ENCODE measurements at regions not wholly inside any gene's neighbourhood (a gene's known extent, or its start where the extent isn't known, plus 50 kb on each side); places are given as distances from the start of the nearest gene placed in this dataset.

DNA sequence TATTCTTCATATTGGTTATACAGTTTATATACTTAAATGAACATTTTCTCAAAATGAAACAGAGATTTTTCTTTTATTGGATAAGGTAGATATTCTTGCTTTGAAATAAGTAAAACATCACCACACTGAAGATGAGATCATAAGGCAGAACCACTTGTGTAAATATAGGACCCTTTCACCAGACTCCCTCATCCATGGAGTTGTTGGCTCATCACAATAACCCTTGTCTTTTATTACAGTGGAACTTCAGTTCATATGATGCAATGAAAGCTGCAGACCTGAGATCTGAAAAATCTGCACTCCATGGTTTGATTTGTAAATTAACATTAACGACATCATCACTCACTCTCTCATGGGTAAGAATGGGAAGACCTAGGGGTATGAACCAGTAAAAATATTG lies 51.9 kb upstream of the DBX2 start:
- Mint-ChIP-seq H3K27me3 (peaks cover 15% of the 10 kb centered on the region), H3K27ac (no peak overlapping the region), H3K4me3 (no peak overlapping the region), H3K36me3 (ENCODE audit: low read depth) (no peaks in the 10 kb centered on the region), H3K9me3 (ENCODE audit: low read depth) (no peaks in the 10 kb centered on the region), H3K4me1 (no peaks in the 10 kb centered on the region)
- DNase-seq (no peak), ATAC-seq (no peak)
- intact Hi-C loops (cut with DNase I, micrococcal nuclease), result no loop called here
- CTCF ChIA-PET, result interaction anchor here (1.0 to 1.3 kb wide), 2 partner anchors 9 kb away, joined by 3 read pairs; no protein-coding TSS in a partner anchor
- POLR2A ChIA-PET, result no interaction called here

DNA sequence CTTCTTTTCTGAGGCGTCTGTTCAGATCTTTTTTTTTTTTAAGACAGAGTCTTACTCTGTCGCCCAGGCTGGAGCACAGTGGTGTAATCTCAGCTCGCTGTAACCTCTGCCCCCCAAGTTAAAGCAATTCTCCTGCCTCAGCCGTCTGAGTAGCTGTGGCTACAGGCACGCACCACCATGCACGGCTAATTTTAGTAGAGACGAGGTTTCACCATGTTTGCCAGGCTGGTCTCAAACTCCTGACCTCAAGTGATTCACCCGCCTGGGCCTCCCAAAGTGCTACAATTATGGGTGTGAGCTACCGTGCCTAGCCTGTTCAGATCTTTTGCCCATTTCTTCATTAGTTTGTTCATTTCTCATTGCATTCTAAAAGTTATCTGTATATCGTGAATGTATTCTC lies 55.1 kb upstream of the DBX2 start:
- no peak for ATAC-seq
- Mint-ChIP-seq H3K27ac (no peak overlapping the region), H3K4me3 (no peak overlapping the region), H3K36me3 (ENCODE audit: low read depth) (no peaks in the 10 kb centered on the region), H3K9me3 (ENCODE audit: low read depth) (no peaks in the 10 kb centered on the region), H3K27me3 (peaks cover 6% of the 10 kb centered on the region), H3K4me1 (no peaks in the 10 kb centered on the region)
- intact Hi-C loops (cut with DNase I, micrococcal nuclease), result no loop called here
- POLR2A ChIA-PET, result no interaction called here
- no peak for DNase-seq
- CTCF ChIA-PET, result interaction anchor here (0.6 kb wide), 2 partner anchors 9 to 18 kb away, joined by 3 to 4 read pairs; no protein-coding TSS in a partner anchor

DNA sequence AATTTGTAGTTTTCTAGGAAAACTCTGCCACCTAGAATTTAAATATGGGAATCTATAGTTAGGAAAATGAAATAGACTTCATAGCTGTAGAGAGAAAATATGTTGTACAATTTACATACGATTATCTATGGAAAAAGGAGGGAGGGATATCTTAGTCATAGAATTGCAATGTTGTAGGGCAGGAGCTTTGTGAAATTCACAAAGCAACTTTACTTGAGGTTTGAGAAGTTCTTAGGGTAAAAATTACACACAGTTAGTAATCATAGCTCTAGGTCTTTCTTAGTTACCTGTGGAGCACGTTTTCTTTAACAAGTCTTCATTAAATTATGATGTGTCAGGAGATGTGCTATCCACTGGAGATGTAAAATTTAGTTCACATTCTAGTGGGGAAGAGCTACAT lies 61.4 kb upstream of the DBX2 start:
- Mint-ChIP-seq H3K27ac (no peak overlapping the region), H3K4me3 (no peak overlapping the region), H3K9me3 (ENCODE audit: low read depth) (no peaks in the 10 kb centered on the region), H3K36me3 (ENCODE audit: low read depth) (no peaks in the 10 kb centered on the region), H3K4me1 (no peaks in the 10 kb centered on the region), H3K27me3 (peaks cover 5% of the 10 kb centered on the region)
- DNase-seq (no peak), ATAC-seq (no peak)
- intact Hi-C loops (cut with DNase I, micrococcal nuclease), result no loop called here
- ChIA-PET CTCF (interaction anchor here (0.8 to 1.5 kb wide), 2 partner anchors 10 to 386 kb away, joined by 3 read pairs; no protein-coding TSS in a partner anchor), POLR2A (no interaction called here)

DNA sequence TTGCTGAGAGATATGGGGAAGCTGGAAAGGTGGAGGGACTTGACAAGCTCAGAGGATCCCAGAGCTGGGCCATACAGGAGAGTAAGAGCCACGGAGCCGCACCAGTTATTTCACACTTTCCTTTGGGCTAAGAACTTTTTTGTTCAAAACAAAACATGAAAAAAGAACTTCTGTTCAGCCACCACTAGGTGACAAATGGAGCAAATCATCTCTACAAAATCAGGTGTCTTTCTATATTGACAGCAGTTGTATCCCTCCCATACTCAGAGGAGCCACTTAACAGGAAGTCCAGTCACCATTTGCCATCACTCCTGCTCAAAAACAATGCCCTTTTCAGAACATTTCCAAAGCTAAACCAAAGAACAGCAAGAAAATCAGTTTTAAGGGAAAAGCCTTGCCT lies 70.3 kb upstream of the DBX2 start:
- ChIA-PET POLR2A (no interaction called here), CTCF (interaction anchor here (0.6 to 1.6 kb wide), 2 partner anchors 11 to 62 kb away, joined by 3 to 4 read pairs; no protein-coding TSS in a partner anchor)
- DNase-seq (no peak), ATAC-seq (no peak)
- Mint-ChIP-seq H3K27me3 (no peaks in the 10 kb centered on the region), H3K36me3 (ENCODE audit: low read depth) (no peaks in the 10 kb centered on the region), H3K4me3 (no peak overlapping the region), H3K4me1 (no peaks in the 10 kb centered on the region), H3K9me3 (ENCODE audit: low read depth) (no peaks in the 10 kb centered on the region), H3K27ac (no peak overlapping the region)
- intact Hi-C loops (cut with DNase I, micrococcal nuclease), result no loop called here

DNA sequence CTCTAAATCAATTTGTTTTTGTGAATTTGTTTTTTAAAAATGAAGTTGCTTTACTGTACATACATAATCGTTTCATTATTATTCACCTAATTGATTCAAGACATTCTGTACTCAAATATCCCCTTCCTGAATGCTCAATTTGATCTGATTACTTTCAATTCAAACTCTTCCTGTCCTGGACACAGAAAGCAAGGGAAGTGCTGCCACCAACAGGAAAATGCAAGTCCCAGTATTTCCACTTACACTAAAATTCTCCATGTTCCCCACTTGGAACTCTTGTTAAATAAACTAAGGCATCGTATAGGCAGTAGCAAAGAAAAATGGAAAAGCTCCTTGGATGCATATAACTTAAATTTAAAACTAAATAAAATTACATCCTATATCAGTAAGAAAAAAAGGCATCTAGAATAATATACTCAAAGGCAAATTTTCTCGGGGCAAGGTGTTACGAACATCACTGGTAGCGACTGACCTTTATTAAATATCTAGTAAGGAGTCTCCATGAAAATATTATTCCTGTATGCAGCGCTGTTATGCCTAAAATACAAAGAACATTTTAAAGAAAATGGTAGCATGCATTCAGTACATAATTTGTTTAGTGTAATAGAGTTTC lies 72.0 kb upstream of the DBX2 start:
- ATAC-seq (no peak), DNase-seq (no peak)
- Mint-ChIP-seq H3K4me3 (no peak overlapping the region), H3K27ac (no peak overlapping the region), H3K4me1 (no peaks in the 10 kb centered on the region), H3K27me3 (peaks cover 4% of the 10 kb centered on the region), H3K36me3 (ENCODE audit: low read depth) (no peaks in the 10 kb centered on the region), H3K9me3 (ENCODE audit: low read depth) (no peaks in the 10 kb centered on the region)
- ChIA-PET POLR2A (no interaction called here), CTCF (interaction anchor here (0.6 to 0.7 kb wide), 2 partner anchors 110 to 605 kb away, joined by 3 to 4 read pairs; no protein-coding TSS in a partner anchor)
- intact Hi-C loops (cut with DNase I, micrococcal nuclease), result no loop called here

DNA sequence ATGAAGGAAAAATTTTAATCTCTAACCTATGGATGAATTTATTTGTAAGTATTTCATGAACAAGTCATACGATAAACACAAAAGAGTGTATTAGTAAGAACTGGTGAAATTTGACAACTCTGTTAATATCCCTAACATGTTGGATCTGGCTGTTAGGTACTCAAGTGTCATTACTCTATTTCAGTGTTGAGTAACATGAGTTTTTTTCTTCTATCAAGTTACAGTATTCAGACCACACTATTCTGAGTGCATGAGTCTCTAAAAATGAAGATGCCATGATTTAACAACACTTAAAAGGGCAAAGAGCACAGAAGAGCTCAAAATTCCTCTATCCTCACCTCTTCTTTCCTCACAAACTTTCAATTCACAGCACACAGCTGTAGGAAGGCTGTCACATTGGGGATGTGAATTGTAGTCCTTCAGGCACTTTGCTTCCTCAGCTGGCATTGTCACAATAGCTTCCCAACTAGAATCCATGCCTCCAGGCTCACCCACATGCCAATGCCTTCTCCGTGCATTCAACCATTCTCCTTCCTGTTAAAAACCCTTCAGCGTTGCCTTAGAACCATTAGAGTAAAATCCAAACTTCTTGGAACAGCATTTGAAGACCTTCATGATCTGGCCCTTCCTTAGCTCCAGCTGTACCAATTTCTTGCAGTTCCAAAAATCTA lies 73.7 kb upstream of the DBX2 start:
- no peak for DNase-seq
- Mint-ChIP-seq H3K36me3 (ENCODE audit: low read depth) (no peaks in the 10 kb centered on the region), H3K4me1 (no peaks in the 10 kb centered on the region), H3K27ac (no peak overlapping the region), H3K4me3 (no peak overlapping the region), H3K9me3 (ENCODE audit: low read depth) (no peaks in the 10 kb centered on the region), H3K27me3 (peaks cover 6% of the 10 kb centered on the region)
- POLR2A ChIA-PET, result no interaction called here
- ATAC-seq, result no peak
- intact Hi-C loops (cut with DNase I, micrococcal nuclease), result no loop called here
- CTCF ChIA-PET, result interaction anchor here (0.5 kb wide), 1 partner anchor 10 kb away, joined by 3 read pairs; no protein-coding TSS in a partner anchor

DNA sequence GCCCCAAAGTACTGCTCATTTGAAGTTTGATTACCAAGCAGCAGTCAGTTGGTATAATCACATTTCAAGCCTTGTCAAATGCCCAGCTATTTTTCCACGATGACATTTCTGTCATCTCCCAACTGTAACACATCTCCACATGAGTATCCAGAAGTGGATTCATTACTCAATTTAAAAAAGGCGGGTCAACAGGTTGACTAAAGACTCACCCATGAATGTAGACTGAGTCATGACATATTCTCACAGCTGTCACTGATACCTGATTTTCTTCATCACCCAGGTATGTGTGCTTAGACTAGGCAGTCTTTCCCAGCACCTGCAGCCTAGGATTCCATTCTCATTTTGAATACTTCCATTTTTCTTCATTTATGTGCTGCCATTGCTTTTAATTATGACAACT lies 75.1 kb upstream of the DBX2 start:
- DNase-seq (no peak), ATAC-seq (no peak)
- intact Hi-C loops (cut with DNase I, micrococcal nuclease), result no loop called here
- no peaks in the 10 kb centered on the region for H3K36me3 Mint-ChIP-seq (ENCODE audit: low read depth)
- H3K4me3 Mint-ChIP-seq, result no peak overlapping the region
- no peaks in the 10 kb centered on the region for H3K9me3 Mint-ChIP-seq (ENCODE audit: low read depth)
- no peak overlapping the region for H3K27ac Mint-ChIP-seq
- H3K4me1 Mint-ChIP-seq, result no peaks in the 10 kb centered on the region
- POLR2A ChIA-PET, result no interaction called here
- H3K27me3 Mint-ChIP-seq, result peaks cover 6% of the 10 kb centered on the region
- CTCF ChIA-PET, result no interaction called here

DNA sequence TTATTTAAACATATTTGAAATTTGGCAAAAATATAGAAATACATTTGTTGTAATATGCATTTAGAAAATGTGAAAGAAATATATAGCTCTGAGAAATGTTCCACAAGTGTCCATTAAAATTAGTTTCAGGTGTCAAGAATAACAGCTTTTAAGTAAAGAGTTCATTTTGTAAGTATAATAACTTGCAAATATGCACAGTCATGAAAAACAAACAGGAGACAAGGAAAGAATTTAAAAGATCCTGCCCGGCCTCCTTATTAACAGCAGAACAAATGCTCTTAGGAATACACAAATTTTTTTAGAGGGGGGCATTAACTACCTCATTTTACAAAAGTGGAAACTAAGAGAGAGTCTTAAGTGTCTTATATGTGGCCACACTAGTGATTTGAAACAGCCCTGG lies 77.7 kb upstream of the DBX2 start:
- DNase-seq (no peak), ATAC-seq (no peak)
- no peaks in the 10 kb centered on the region for H3K9me3 Mint-ChIP-seq (ENCODE audit: low read depth)
- no peak overlapping the region for H3K4me3 Mint-ChIP-seq
- CTCF ChIA-PET, result interaction anchor here (1.2 to 1.4 kb wide), 2 partner anchors 41 to 259 kb away, joined by 3 to 11 read pairs; no protein-coding TSS in a partner anchor
- intact Hi-C loops (cut with DNase I, micrococcal nuclease), result no loop called here
- peaks cover 9% of the 10 kb centered on the region for H3K27me3 Mint-ChIP-seq
- no peaks in the 10 kb centered on the region for H3K36me3 Mint-ChIP-seq (ENCODE audit: low read depth)
- POLR2A ChIA-PET, result no interaction called here
- H3K27ac Mint-ChIP-seq, result no peak overlapping the region
- H3K4me1 Mint-ChIP-seq, result no peaks in the 10 kb centered on the region

DNA sequence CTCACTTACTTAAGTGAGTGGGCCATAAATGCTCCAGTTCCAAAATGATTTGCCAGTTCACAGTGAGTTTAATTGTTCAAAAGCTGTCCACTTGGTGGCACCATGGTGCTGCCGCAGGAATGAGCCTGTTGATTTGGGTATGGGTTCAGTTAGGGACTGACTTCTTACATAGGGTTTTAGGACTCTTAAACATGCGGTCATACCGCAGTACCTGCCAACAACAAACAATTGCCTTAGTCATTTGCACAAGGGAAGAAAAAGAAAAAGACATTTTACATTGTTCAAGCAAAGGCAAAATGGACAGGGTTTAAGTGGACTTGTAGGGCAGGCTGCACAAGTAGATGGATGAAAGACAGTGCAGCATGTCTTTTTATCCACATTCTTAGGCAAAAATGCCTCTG lies 80.0 kb upstream of the DBX2 start:
- Mint-ChIP-seq H3K36me3 (ENCODE audit: low read depth) (no peaks in the 10 kb centered on the region), H3K4me3 (no peak overlapping the region), H3K4me1 (no peaks in the 10 kb centered on the region), H3K9me3 (ENCODE audit: low read depth) (no peaks in the 10 kb centered on the region), H3K27me3 (peaks cover 9% of the 10 kb centered on the region), H3K27ac (no peak overlapping the region)
- intact Hi-C loops (cut with DNase I, micrococcal nuclease), result loop anchor here in 1 of 2 experiments (10.0 kb wide), 1 partner anchor 764 kb away; no protein-coding TSS in a partner anchor
- ChIA-PET POLR2A (no interaction called here), CTCF (interaction anchor here (1.0 kb wide), 1 partner anchor 40 kb away, joined by 3 read pairs; no protein-coding TSS in a partner anchor)
- ATAC-seq, result peak; percentile 84
- peak; percentile 67 for DNase-seq

DNA sequence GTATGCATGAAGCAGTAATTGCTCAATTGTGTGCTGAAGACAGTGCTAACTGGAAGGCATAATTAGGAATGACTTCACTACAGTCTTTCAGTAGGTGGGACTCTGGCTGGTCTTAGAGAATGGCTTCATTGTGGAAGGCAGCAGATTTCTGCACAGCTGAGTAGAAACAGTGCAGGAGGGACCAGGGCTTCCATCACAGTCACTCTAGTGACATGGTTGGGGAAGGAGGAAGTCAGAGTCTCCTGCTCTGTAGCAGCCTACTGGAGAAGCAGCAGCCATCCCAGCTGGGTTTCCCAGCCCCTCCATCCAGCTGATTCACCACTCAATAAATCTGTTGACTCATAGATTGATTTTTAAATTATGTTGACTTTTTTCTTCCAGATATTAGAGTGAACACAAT lies 80.6 kb upstream of the DBX2 start:
- Mint-ChIP-seq H3K27ac (no peak overlapping the region), H3K9me3 (ENCODE audit: low read depth) (no peaks in the 10 kb centered on the region), H3K27me3 (peaks cover 9% of the 10 kb centered on the region), H3K36me3 (ENCODE audit: low read depth) (no peaks in the 10 kb centered on the region), H3K4me3 (no peak overlapping the region), H3K4me1 (no peaks in the 10 kb centered on the region)
- DNase-seq (no peak), ATAC-seq (no peak)
- intact Hi-C loops (cut with DNase I, micrococcal nuclease), result loop anchor here in 1 of 2 experiments (10.0 kb wide), 1 partner anchor 763 kb away; no protein-coding TSS in a partner anchor
- POLR2A ChIA-PET, result no interaction called here
- CTCF ChIA-PET, result interaction anchor here (1.5 kb wide), 1 partner anchor 11 kb away, joined by 4 read pairs; no protein-coding TSS in a partner anchor

DNA sequence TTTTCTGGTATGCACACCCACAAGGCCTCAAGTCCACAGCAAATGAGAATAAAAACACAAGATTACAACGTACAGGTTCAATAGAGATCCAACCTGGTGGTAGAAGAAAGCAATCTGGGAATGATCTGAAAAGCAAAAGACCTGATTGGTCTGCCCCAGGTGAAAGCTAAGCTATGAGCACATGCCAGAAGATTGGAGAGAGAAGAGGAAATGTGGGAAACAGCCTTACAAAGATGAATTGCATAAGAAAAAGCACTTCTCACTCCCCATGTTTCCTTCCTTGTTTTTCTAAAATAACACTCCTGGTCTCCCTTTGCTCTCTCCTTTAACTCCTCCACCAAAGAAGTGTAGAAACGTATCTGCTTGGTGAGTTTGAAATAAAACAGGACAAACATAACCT lies 77.3 kb upstream of the ANO6 start:
- ChIA-PET CTCF (no interaction called here), POLR2A (no interaction called here)
- Mint-ChIP-seq H3K4me3 (no peak overlapping the region), H3K27ac (no peak overlapping the region), H3K36me3 (ENCODE audit: low read depth) (no peaks in the 10 kb centered on the region), H3K4me1 (no peaks in the 10 kb centered on the region), H3K9me3 (ENCODE audit: low read depth) (no peaks in the 10 kb centered on the region), H3K27me3 (no peaks in the 10 kb centered on the region)
- DNase-seq (no peak), ATAC-seq (no peak)
- intact Hi-C loops (cut with DNase I, micrococcal nuclease), result loop anchor here in 1 of 2 experiments (10.0 kb wide), 1 partner anchor 756 kb away; no protein-coding TSS in a partner anchor

DNA sequence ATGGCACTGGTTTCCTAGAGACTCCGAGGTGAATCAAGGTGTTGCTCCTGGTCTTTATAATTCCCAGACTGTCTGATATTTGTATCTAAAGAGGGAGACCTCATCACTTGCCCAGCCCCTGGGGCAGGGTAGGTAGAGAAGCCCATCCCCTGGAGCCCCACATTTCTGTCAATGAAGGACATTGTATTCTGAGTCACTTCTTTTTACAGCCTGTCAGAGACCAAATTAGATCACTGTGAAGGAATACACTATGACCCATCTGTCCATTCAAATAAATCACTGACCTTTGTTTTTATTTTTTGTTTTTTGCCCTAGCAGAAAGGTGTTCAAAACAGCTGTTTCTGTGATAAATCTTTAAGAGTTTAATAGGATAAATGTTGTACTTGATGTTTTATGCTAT lies 67.9 kb upstream of the ANO6 start:
- ChIA-PET CTCF (no interaction called here), POLR2A (no interaction called here)
- Mint-ChIP-seq H3K36me3 (ENCODE audit: low read depth) (no peaks in the 10 kb centered on the region), H3K4me3 (no peak overlapping the region), H3K27ac (no peak overlapping the region), H3K9me3 (ENCODE audit: low read depth) (peaks cover 9% of the 10 kb centered on the region), H3K4me1 (no peaks in the 10 kb centered on the region), H3K27me3 (peaks cover 2% of the 10 kb centered on the region)
- ATAC-seq (no peak), DNase-seq (no peak)
- intact Hi-C loops (cut with DNase I, micrococcal nuclease), result no loop called here
